ENCODE measurements at regions not wholly inside any gene's neighbourhood (a gene's known extent, or its start where the extent isn't known, plus 50 kb on each side); places are given as distances from the start of the nearest gene placed in this dataset.

DNA sequence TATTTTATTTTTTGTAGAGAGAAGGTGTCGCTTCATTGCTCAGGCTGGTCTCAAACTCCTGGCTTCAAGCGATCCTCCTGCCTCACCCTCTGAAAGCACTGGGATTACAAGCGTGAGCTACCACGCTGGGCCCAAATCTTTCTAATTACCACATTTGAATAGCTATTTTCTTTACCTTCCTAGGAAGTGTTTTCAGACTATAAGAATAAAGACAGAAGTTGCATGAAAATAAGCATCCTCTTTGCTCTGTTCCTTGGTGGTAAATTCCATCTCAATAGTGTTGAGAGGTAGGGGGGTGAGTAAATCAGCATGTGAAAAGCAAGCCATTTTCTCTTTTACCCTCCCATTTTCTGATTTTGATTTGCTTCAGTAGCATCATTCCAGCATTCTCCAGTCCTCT lies 122.4 kb downstream of the LARP7 start:
- Histone ChIP-seq H3K4me3 (no peak overlapping the region), H3K9me3 (no peaks in the 10 kb centered on the region), H3K4me1 (no peaks in the 10 kb centered on the region), H3K36me3 (no peaks in the 10 kb centered on the region), H3K27me3 (ENCODE audit: low read depth) (no peaks in the 10 kb centered on the region), H3K27ac (no peak overlapping the region)
- TF ChIP-seq, protein P1, sequence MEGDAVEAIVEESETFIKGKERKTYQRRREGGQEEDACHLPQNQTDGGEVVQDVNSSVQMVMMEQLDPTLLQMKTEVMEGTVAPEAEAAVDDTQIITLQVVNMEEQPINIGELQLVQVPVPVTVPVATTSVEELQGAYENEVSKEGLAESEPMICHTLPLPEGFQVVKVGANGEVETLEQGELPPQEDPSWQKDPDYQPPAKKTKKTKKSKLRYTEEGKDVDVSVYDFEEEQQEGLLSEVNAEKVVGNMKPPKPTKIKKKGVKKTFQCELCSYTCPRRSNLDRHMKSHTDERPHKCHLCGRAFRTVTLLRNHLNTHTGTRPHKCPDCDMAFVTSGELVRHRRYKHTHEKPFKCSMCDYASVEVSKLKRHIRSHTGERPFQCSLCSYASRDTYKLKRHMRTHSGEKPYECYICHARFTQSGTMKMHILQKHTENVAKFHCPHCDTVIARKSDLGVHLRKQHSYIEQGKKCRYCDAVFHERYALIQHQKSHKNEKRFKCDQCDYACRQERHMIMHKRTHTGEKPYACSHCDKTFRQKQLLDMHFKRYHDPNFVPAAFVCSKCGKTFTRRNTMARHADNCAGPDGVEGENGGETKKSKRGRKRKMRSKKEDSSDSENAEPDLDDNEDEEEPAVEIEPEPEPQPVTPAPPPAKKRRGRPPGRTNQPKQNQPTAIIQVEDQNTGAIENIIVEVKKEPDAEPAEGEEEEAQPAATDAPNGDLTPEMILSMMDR (IDR thresholded peaks at IDR 0.05): no peak
- ATAC-seq (no peak), DNase-seq (no peak)
- intact Hi-C loops (cut with DNase I): no loop called here

DNA sequence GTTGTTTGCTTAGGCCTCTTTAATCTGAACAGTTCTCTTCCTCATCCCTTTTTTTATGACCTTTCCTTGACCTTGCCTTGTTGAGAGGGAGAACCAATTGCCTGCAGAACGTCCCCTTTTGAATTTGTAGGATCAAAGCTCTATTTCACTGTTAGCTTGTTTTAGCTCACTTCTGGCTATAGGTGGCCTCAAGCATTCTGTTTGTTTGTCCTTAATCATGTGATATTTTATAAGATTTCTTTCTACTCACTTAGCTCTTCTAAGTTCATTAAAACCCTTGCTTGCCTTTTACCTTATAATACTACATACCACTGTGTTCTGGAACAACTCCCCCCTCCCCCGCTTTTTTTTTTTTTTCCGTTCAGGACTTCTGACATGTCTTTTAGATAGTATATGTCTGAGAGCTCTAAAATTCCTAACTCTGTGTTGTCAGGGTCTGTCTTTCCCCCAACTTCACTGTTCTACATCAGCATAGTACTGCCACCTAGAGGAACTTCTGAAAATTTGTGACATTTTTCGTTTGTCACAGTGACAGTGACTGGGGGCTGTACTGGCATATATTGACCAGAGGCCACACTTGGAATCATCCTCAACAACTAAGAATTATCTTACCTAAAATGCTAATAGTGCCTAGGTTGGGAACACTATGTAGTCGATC lies 128.5 kb downstream of the LARP7 start:
- Histone ChIP-seq H3K27ac (no peak overlapping the region), H3K4me1 (no peaks in the 10 kb centered on the region), H3K27me3 (ENCODE audit: low read depth) (no peaks in the 10 kb centered on the region), H3K4me3 (no peak overlapping the region), H3K9me3 (no peaks in the 10 kb centered on the region), H3K36me3 (no peaks in the 10 kb centered on the region)
- TF ChIP-seq, protein P1 (IDR thresholded peaks at IDR 0.05): peak; percentile 25
- DNase-seq (no peak), ATAC-seq (no peak)
- intact Hi-C loops (cut with DNase I): no loop called here

DNA sequence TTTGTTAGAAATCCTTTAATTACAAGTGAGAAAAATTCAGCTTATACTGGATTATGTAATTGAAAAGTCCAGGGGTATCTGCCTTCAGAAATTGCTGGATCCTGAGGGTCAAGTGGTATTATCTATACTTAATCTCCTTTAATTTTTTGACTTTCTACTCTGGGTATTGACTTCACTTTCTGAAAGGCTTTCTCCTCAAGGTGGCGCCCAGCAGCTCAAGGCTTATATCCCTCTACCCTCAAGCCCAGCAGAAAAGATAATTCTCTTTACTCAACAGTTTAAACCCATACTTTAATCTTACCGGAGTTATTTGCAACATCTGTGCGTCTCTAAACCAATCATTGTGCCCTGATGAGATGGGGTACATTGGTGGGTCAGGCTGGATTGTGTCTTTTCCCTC lies 129.5 kb downstream of the LARP7 start:
- Histone ChIP-seq H3K36me3 (no peaks in the 10 kb centered on the region), H3K9me3 (no peaks in the 10 kb centered on the region), H3K27me3 (ENCODE audit: low read depth) (no peaks in the 10 kb centered on the region), H3K4me3 (no peak overlapping the region), H3K27ac (no peak overlapping the region), H3K4me1 (no peaks in the 10 kb centered on the region)
- no peak for ATAC-seq
- no peak for DNase-seq
- TF ChIP-seq, protein P1 (IDR thresholded peaks at IDR 0.05): no peak
- intact Hi-C loops (cut with DNase I): no loop called here

DNA sequence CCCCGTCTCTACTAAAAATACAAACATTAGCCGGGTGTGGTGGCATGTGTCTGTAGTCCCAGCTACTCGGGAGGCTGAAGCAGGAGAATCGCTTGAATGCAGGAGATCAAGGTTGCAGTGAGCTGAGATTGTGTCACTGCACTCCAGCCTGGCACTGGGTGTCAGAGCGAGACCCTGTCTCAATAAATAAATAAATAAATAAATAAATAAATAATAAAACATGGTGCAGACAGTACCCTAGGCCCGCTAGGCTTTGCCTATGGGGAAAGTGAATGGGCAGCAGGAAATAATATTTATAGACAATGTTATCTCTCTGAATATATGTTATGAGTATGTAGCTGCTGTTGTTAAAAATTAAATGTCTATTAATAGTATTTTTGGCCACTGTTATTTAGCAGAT lies 130.4 kb downstream of the LARP7 start:
- H3K27ac ChIP-seq: no peak overlapping the region
- DNase-seq: no peak
- TF ChIP-seq, protein P1 (IDR thresholded peaks at IDR 0.05): no peak
- no peak overlapping the region for H3K4me3 ChIP-seq
- no peak for ATAC-seq
- no peaks in the 10 kb centered on the region for H3K9me3 ChIP-seq
- no peaks in the 10 kb centered on the region for H3K4me1 ChIP-seq
- H3K27me3 ChIP-seq (ENCODE audit: low read depth): no peaks in the 10 kb centered on the region
- no peaks in the 10 kb centered on the region for H3K36me3 ChIP-seq
- intact Hi-C loops (cut with DNase I): no loop called here

DNA sequence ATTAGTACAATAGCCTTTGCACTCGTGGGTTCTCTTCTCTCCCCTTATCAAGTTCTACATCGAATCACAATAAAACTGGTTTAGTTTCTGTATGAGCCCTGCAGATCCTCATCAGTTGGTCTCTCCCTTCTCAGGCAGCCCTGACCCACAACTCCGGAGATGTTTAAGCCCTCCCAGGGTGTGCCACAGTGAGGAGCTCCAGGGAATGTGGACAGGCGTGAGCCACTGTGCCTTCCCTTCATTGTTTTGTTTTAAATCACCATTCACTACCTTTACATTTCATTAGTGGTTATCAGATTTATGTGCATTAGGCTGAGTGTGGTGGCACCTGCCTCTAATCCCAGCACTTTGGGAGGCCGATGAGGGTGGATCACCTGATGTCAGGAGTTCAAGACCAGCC lies 133.2 kb downstream of the LARP7 start:
- ATAC-seq (no peak), DNase-seq (no peak)
- intact Hi-C loops (cut with DNase I): no loop called here
- Histone ChIP-seq H3K27ac (no peak overlapping the region), H3K4me3 (no peak overlapping the region), H3K27me3 (ENCODE audit: low read depth) (no peaks in the 10 kb centered on the region), H3K36me3 (no peaks in the 10 kb centered on the region), H3K9me3 (no peaks in the 10 kb centered on the region), H3K4me1 (no peaks in the 10 kb centered on the region)
- TF ChIP-seq, protein P1 (IDR thresholded peaks at IDR 0.05): no peak

All from lower lobe of right lung (tissue), 2 donors.